ENCODE measurements at regions not wholly inside any gene's neighbourhood (a gene's known extent, or its start where the extent isn't known, plus 50 kb on each side); places are given as distances from the start of the nearest gene placed in this dataset.

DNA sequence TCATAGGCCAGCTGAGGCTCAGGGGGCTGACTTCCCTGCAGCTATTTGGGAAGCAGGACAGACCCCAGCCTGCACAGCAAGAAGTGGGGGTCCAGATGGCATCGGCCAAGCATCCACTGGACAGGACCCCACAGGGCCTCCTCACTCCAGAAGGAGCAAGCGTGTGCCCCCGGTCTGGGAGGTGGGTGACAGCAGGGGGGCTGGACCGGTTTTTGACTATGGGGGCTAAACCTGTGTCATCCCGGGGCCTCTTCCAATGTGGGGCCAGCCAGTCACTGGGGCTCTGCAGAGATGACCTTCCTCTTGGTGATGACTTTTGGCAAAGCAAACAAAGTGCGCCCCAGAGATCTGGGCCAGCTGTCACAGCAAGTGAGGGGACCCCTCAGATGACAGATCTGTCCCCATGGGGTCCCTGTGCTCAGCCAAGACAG is 163.9 kb downstream of the OLFM1 start:
- H3K4me3 ChIP-seq (ENCODE audit: low read depth, low read length): no peak overlapping the region
- TF ChIP-seq, protein P1, sequence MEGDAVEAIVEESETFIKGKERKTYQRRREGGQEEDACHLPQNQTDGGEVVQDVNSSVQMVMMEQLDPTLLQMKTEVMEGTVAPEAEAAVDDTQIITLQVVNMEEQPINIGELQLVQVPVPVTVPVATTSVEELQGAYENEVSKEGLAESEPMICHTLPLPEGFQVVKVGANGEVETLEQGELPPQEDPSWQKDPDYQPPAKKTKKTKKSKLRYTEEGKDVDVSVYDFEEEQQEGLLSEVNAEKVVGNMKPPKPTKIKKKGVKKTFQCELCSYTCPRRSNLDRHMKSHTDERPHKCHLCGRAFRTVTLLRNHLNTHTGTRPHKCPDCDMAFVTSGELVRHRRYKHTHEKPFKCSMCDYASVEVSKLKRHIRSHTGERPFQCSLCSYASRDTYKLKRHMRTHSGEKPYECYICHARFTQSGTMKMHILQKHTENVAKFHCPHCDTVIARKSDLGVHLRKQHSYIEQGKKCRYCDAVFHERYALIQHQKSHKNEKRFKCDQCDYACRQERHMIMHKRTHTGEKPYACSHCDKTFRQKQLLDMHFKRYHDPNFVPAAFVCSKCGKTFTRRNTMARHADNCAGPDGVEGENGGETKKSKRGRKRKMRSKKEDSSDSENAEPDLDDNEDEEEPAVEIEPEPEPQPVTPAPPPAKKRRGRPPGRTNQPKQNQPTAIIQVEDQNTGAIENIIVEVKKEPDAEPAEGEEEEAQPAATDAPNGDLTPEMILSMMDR (IDR thresholded peaks at IDR 0.05; ENCODE audit: insufficient read depth, low read length): no peak
- no peak for DNase-seq (ENCODE audit: low read depth)

DNA sequence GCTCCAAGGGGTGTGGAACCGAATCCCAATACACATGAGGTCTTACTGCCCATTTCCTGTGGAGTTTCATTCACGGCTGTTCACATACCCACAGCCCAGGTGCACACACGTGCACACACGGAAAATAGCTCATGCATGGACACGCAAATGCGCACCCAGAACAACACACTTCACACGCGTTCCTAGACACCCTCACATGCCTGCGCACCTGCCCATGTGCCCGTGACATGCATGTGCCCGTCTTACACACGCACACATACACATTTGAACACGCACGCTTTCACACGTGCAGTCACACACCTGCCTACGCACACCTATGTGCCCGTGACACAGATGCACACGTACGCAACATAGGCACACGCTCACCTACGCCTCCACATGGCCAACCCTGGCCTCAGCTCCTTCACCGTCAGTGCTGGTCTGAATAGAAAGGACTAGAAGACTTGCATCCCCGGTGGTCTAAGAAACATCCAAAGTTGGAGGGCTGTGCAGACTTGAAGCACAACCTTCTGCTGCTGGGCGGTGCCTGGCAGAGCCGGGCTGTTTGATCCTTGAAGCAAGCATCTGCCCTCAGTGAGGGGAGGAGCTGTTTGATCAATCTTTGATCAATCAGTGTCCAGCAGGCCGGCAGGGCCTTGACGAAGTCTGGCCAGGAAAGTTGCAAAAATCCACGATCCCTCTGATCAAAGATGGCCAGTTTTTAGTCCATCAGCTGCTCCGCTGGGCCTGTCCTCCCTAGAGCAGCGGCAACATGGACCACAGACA is 164.7 kb downstream of the OLFM1 start:
- no peak overlapping the region for H3K4me3 ChIP-seq (ENCODE audit: low read depth, low read length)
- DNase-seq (ENCODE audit: low read depth): no peak
- TF ChIP-seq, protein P1 (IDR thresholded peaks at IDR 0.05; ENCODE audit: insufficient read depth, low read length): no peak

DNA sequence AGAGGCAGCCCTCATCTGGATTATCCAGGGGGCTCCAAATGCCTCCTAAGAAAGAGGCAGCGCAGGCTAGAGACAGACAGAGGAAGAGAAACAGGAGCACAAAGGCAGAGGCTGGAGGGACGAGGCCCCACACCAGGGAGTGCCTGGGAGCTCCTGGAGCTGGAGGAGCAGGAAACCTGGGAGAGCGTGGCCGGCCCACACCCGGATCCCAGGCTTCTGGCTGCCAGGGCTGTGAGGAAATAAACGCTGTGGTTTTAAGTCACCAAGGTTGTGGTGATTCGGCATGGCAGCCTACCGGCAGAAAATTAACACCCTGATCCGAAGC is 165.5 kb downstream of the OLFM1 start:
- DNase-seq (ENCODE audit: low read depth): no peak
- no peak overlapping the region for H3K4me3 ChIP-seq (ENCODE audit: low read depth, low read length)
- TF ChIP-seq, protein P1 (IDR thresholded peaks at IDR 0.05; ENCODE audit: insufficient read depth, low read length): no peak

DNA sequence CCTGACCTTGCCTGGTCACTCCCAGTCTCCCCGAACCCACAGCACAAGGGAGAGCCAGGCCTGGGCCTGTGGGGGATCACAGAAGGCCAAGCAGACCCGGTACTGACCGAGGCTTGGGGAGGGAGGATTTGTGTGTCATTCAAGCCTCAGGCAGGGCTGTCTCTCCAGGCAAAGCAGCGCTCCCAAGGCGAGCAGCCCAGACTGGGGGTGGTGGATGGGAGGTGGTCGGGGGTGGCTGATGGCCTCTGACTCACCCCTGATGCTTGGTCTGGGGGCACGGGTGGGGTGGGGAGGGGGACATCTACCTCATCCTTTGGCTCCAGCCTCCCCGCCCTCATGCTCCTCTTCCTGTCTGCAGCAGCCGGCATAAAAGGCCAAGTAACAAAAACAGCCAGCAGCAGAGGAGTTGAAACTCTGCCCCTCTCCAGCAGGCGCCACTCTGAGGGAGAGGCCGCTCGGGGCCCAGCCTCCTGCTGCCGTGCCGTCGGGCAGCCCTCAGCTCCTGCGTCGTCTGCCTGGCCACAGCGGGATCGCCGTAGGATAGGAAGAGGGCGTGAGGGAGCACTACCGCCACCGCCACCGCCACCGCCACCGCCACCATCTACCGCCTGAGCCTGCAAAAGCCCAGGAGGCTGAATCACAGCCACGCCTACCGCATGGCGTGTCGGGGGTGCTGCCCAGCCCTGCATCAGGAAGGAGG is 166.0 kb downstream of the OLFM1 start:
- TF ChIP-seq, protein P1 (IDR thresholded peaks at IDR 0.05; ENCODE audit: insufficient read depth, low read length): no peak
- H3K4me3 ChIP-seq (ENCODE audit: low read depth, low read length): no peak overlapping the region
- no peak for DNase-seq (ENCODE audit: low read depth)

DNA sequence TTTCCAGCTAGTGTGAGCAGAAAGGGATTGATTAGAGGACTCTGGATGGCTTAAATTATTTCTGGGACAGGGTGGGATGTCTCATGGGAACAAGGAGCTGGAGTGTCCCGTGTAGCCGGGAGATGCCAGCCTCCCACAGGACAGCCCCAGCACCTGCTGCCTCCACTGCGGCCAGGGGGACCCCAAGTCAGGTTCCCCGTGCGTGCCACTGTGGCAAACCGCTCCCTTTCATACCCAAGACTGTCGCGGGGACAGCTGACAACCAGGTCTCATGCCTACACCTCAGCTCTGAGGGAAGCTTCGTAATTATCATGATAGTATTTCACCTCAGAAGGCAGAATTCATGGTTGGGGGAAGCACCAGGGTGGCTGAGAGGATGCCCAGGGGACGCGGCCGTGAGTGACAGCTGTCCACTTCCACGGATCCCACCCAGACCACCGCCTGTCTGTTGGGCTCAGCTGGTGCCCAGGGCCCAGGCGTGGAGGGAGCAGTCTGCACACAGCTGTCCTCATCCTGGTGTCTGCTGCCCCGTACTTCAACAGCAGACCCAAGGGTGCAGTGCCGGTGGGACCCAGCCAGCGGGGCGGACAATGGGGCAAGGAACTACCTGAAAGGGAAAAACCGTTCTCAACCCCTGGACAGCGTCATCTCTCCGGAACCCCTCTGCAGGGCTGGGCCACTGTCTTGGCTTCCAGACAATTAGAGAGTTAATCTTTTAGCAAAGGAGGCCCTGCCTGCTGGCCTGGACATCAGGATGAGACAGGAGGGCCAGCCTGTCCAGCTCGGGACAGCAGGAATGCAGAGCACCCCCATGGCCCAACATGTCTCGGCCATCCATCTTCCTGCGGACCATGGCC is 166.9 kb downstream of the OLFM1 start:
- no peak overlapping the region for H3K4me3 ChIP-seq (ENCODE audit: low read depth, low read length)
- no peak for DNase-seq (ENCODE audit: low read depth)
- TF ChIP-seq, protein P1 (IDR thresholded peaks at IDR 0.05; ENCODE audit: insufficient read depth, low read length): no peak

DNA sequence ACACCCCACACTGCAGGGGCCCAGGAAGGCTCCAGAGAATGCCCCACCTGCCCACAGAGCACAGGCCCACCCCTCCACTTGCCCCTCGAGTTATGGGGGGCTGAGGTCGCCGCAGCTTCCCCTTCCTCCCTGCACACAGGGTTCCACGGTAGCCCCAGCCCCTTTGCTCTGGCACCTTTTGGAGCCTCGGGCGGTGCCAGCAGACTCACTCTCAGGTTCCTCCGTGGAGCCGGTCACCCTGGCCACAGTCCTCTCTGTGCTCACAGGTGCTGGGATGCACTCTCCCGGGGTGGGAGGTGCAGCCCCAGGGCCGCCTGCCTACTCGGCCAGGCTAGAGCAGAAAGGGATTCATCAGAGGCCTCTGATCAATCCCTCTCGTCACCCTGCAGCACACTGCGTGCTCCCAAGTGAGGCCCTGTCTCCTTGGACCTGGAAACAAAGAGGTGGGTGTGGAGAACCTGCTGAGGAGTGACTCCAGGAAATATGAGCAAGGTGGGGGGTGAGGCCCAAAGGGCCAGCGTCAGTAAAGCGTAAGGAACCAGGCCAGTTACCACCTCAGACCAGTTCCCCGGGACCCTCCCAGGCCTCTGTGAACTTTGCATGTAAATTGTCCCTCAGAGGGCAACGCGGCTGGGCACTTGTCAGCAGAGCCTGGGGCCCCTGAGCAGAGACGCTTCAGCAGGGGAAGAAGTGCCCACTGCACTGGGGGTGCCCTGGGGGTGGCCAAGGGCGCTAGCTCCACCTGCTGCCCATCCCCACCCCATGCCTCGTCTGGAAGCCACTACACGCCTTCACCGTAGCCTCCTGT is 167.8 kb downstream of the OLFM1 start:
- DNase-seq (ENCODE audit: low read depth): no peak
- H3K4me3 ChIP-seq (ENCODE audit: low read depth, low read length): no peak overlapping the region
- TF ChIP-seq, protein P1 (IDR thresholded peaks at IDR 0.05; ENCODE audit: insufficient read depth, low read length): no peak

Measured in fibroblast of the aortic adventitia (primary cell).